MM.1S (cell line): ENCODE measurements at regions not wholly inside any gene's neighbourhood (a gene's known extent, or its start where the extent isn't known, plus 50 kb on each side); places are given as distances from the start of the nearest gene placed in this dataset.

Experiments
- DNase-seq: peaks from one replicate; pipeline ENCODE4 v3.0.0-alpha.2; 2015
- H2AFZ ChIP-seq: fragments of 300-600 bp; sonication (generic); 2 replicates; pipeline ENCODE4 v1.6.0; 2016; ENCODE audit warnings: antibody characterized with exemption, low read length
- H3F3A ChIP-seq: fragments of 300-600 bp; sonication (generic); 2 replicates; pipeline ENCODE4 v1.6.1; 2016; ENCODE audit warnings: mild to moderate bottlenecking, antibody characterized with exemption, low read length, moderate library complexity, mixed read lengths; ENCODE audit not compliant: insufficient read depth
- H3K27ac ChIP-seq: fragments of 300-600 bp; sonication (generic); 2 replicates; pipeline ENCODE4 v1.5.1; 2016; ENCODE audit warnings: mild to moderate bottlenecking, low read length
- H3K27me3 ChIP-seq: fragments of 300-600 bp; sonication (generic); replicated peaks from 2 replicates; pipeline ENCODE4 v1.6.0; 2016; ENCODE audit warnings: low read length; ENCODE audit not compliant: insufficient read depth
- H3K36me3 ChIP-seq: fragments of 300-600 bp; sonication (generic); replicated peaks from 2 replicates; pipeline ENCODE4 v1.6.1; 2016; ENCODE audit warnings: mild to moderate bottlenecking, low read length, mixed read lengths; ENCODE audit not compliant: insufficient read depth
- H3K4me1 ChIP-seq: fragments of 300-600 bp; sonication (generic); 2 replicates; pipeline ENCODE4 v1.6.1; 2016; ENCODE audit warnings: low read length, mixed read lengths
- H3K4me2 ChIP-seq: fragments of 300-600 bp; sonication (generic); 2 replicates; pipeline ENCODE4 v1.6.0; 2016; ENCODE audit warnings: low read depth, low read length
- H3K4me3 ChIP-seq: fragments of 300-600 bp; sonication (generic); 2 replicates; pipeline ENCODE4 v1.5.1; 2016; ENCODE audit warnings: low read length, mixed read lengths
- H3K79me2 ChIP-seq: fragments of 300-600 bp; sonication (generic); 2 replicates; pipeline ENCODE4 v1.6.1; 2016; ENCODE audit warnings: mixed run types, low read length, mixed read lengths
- H3K9ac ChIP-seq: fragments of 300-600 bp; sonication (generic); 2 replicates; pipeline ENCODE4 v1.6.1; 2016; ENCODE audit warnings: low read length, mixed read lengths
- H3K9me2 ChIP-seq: fragments of 300-600 bp; sonication (generic); replicated peaks from 2 replicates; pipeline ENCODE4 v1.6.1; 2016; ENCODE audit warnings: mild to moderate bottlenecking, low read length, mixed read lengths; ENCODE audit not compliant: insufficient read depth
- H3K9me3 ChIP-seq: fragments of 300-600 bp; sonication (generic); replicated peaks from 2 replicates; pipeline ENCODE4 v1.6.1; 2016; ENCODE audit warnings: mild to moderate bottlenecking, low read length, mixed read lengths; ENCODE audit not compliant: insufficient read depth
- H4K20me1 ChIP-seq: fragments of 300-600 bp; sonication (generic); 2 replicates; pipeline ENCODE4 v1.6.1; 2016; ENCODE audit warnings: mild to moderate bottlenecking, low read length, moderate library complexity, mixed read lengths; ENCODE audit not compliant: insufficient read depth
- EZH2 ChIP-seq: fragments of 300-600 bp; sonication (generic); optimal IDR thresholded peaks from 2 replicates; pipeline ENCODE3; 2017; ENCODE audit warnings: low read depth, mild to moderate bottlenecking, antibody characterized with exemption, low read length, mixed read lengths
- EZH2phosphoT487 ChIP-seq: fragments of 300-600 bp; sonication (generic); IDR thresholded peaks from 2 replicates; pipeline ENCODE4 v1.6.1; 2018; ENCODE audit warnings: antibody characterized with exemption, low read length
- TF ChIP-seq, protein P1 (sequence below): fragments of 300-600 bp; sonication (generic); IDR thresholded peaks from 2 replicates; pipeline ENCODE4 v1.5.1; 2016; ENCODE audit warnings: antibody characterized with exemption, low read length, mixed read lengths

GRCh38 chr12:105573574-105573973, 243.1 kb downstream of the C12orf75 start:
- H3F3A ChIP-seq, result no peaks in the 10 kb centered on the region
- no peak overlapping the region for H3K27ac ChIP-seq
- H3K4me1 ChIP-seq, result no peaks in the 10 kb centered on the region
- no peaks in the 10 kb centered on the region for H3K27me3 ChIP-seq
- no peaks in the 10 kb centered on the region for H3K9me3 ChIP-seq
- H4K20me1 ChIP-seq, result no peaks in the 10 kb centered on the region
- no peak overlapping the region for H2AFZ ChIP-seq
- no peak overlapping the region for H3K9ac ChIP-seq
- H3K9me2 ChIP-seq, result no peaks in the 10 kb centered on the region
- H3K36me3 ChIP-seq, result no peaks in the 10 kb centered on the region
- no peak for DNase-seq
- no peak overlapping the region for H3K4me2 ChIP-seq
- no peaks in the 10 kb centered on the region for H3K79me2 ChIP-seq
- no peak overlapping the region for H3K4me3 ChIP-seq
- TF ChIP-seq, protein P1, sequence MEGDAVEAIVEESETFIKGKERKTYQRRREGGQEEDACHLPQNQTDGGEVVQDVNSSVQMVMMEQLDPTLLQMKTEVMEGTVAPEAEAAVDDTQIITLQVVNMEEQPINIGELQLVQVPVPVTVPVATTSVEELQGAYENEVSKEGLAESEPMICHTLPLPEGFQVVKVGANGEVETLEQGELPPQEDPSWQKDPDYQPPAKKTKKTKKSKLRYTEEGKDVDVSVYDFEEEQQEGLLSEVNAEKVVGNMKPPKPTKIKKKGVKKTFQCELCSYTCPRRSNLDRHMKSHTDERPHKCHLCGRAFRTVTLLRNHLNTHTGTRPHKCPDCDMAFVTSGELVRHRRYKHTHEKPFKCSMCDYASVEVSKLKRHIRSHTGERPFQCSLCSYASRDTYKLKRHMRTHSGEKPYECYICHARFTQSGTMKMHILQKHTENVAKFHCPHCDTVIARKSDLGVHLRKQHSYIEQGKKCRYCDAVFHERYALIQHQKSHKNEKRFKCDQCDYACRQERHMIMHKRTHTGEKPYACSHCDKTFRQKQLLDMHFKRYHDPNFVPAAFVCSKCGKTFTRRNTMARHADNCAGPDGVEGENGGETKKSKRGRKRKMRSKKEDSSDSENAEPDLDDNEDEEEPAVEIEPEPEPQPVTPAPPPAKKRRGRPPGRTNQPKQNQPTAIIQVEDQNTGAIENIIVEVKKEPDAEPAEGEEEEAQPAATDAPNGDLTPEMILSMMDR, result no peak
- TF ChIP-seq EZH2phosphoT487 (no peak), EZH2 (no peak)

- Histone ChIP-seq H3K4me3 (no peak overlapping the region), H3K79me2 (no peaks in the 10 kb centered on the region), H3K4me2 (no peak overlapping the region), H2AFZ (no peak overlapping the region), H4K20me1 (no peaks in the 10 kb centered on the region), H3K4me1 (no peaks in the 10 kb centered on the region), H3K36me3 (no peaks in the 10 kb centered on the region), H3K9me3 (no peaks in the 10 kb centered on the region), H3K27me3 (no peaks in the 10 kb centered on the region), H3K27ac (no peak overlapping the region), H3F3A (no peaks in the 10 kb centered on the region), H3K9me2 (no peaks in the 10 kb centered on the region), H3K9ac (no peak overlapping the region)
- TF ChIP-seq EZH2, result no peak
- TF ChIP-seq EZH2phosphoT487, result no peak
- TF ChIP-seq, protein P1, result no peak
- no peak for DNase-seq
Measured at GRCh38 chr12:105574056-105574715, 243.7 kb downstream of the C12orf75 start.

GRCh38 chr12:105575235-105575634, 244.7 kb downstream of the C12orf75 start:
- Histone ChIP-seq H3K36me3 (no peaks in the 10 kb centered on the region), H3F3A (no peaks in the 10 kb centered on the region), H3K4me1 (no peaks in the 10 kb centered on the region), H3K4me3 (no peak overlapping the region), H3K27me3 (no peaks in the 10 kb centered on the region), H4K20me1 (no peaks in the 10 kb centered on the region), H3K9me3 (no peaks in the 10 kb centered on the region), H3K9ac (no peak overlapping the region), H2AFZ (no peak overlapping the region), H3K9me2 (no peaks in the 10 kb centered on the region), H3K4me2 (no peak overlapping the region), H3K27ac (no peak overlapping the region), H3K79me2 (no peaks in the 10 kb centered on the region)
- TF ChIP-seq, protein P1, result no peak
- TF ChIP-seq EZH2phosphoT487, result no peak
- no peak for TF ChIP-seq EZH2
- no peak for DNase-seq
